ENCODE measurements at regions not wholly inside any gene's neighbourhood (a gene's known extent, or its start where the extent isn't known, plus 50 kb on each side); places are given as distances from the start of the nearest gene placed in this dataset.

DNA sequence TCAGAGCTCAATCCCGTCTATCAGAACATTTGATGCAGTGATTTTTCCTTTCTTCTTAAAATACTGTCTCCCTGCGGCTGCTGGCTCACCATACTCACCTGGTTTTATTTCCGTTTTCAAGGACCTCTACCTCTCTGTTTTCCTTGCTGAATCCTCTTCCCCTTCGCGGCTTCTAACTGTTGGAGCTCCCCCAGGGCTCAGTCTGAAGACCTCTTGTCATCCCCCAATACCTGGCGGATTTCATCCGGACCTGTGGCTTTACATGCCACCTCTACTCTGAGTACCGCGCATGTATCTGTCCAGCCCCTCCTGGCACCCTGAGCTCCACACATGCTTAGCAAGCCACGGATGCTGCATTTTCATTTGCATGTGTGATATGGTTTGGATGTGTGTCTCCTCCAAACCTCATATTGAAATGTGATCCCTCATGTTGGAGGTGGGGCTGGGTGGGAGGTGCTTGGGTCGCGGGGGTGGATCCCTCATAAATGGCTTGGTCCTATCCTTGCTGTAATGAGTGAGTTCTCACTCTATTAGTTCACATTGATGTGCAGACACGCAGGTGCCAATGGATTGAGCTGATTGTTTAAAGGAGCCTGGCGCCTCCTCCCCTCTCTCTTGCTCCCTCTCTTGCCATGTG is 106.2 kb upstream of the LSM14A start:
- TF ChIP-seq, protein P1, sequence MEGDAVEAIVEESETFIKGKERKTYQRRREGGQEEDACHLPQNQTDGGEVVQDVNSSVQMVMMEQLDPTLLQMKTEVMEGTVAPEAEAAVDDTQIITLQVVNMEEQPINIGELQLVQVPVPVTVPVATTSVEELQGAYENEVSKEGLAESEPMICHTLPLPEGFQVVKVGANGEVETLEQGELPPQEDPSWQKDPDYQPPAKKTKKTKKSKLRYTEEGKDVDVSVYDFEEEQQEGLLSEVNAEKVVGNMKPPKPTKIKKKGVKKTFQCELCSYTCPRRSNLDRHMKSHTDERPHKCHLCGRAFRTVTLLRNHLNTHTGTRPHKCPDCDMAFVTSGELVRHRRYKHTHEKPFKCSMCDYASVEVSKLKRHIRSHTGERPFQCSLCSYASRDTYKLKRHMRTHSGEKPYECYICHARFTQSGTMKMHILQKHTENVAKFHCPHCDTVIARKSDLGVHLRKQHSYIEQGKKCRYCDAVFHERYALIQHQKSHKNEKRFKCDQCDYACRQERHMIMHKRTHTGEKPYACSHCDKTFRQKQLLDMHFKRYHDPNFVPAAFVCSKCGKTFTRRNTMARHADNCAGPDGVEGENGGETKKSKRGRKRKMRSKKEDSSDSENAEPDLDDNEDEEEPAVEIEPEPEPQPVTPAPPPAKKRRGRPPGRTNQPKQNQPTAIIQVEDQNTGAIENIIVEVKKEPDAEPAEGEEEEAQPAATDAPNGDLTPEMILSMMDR (IDR thresholded peaks at IDR 0.05; ENCODE audit: low read depth, low read length, missing input control), result no peak
- TF ChIP-seq TAF1 (conservative IDR thresholded peaks at IDR 0.05) (no peak), FOXA1 (IDR thresholded peaks at IDR 0.05) (no peak), YY1 (IDR thresholded peaks at IDR 0.05) (no peak), JUND (IDR thresholded peaks at IDR 0.05) (no peak), GABPA (IDR thresholded peaks at IDR 0.05 in 1 of 2, conservative IDR thresholded peaks at IDR 0.05 in 1 of 2) (no peak)
- TF ChIP-seq, protein P2, sequence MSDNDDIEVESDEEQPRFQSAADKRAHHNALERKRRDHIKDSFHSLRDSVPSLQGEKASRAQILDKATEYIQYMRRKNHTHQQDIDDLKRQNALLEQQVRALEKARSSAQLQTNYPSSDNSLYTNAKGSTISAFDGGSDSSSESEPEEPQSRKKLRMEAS (IDR thresholded peaks at IDR 0.05), result no peak
- TF ChIP-seq, protein P3, sequence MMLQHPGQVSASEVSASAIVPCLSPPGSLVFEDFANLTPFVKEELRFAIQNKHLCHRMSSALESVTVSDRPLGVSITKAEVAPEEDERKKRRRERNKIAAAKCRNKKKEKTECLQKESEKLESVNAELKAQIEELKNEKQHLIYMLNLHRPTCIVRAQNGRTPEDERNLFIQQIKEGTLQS (IDR thresholded peaks at IDR 0.05), result no peak

Data from liver (tissue), 3 donors.